HG02981 (cell line): ENCODE measurements at regions not wholly inside any gene's neighbourhood (a gene's known extent, or its start where the extent isn't known, plus 50 kb on each side); places are given as distances from the start of the nearest gene placed in this dataset.
"Not testable (repeated sequence)": the region's sequence is repeated elsewhere in the genome, so short reads cannot be mapped to it uniquely, and the experiment has no call there.

ENCODE experiments used
- ATAC-seq: cut with Tn5 transposase; IDR thresholded peaks from one replicate; pipeline ENCODE4 v1.9.1; 2021; ENCODE audit warnings: mild to moderate bottlenecking, moderate library complexity; ENCODE audit not compliant: unreplicated experiment

- ATAC-seq: no peak
Measured at GRCh38 chr11:112666253-112666652, 295.0 kb upstream of the NCAM1 start.

GRCh38 chr11:112670806-112671570 is 290.2 kb upstream of the NCAM1 start:
- no peak for ATAC-seq

GRCh38 chr11:112673401-112673800 is 287.8 kb upstream of the NCAM1 start:
- not testable (repeated sequence) for ATAC-seq

- ATAC-seq: no peak
Measured at GRCh38 chr11:112685111-112685510, 276.1 kb upstream of the NCAM1 start.

- ATAC-seq: no peak
Measured at GRCh38 chr11:112689851-112690250, 271.4 kb upstream of the NCAM1 start.

GRCh38 chr11:112693781-112694180 is 267.4 kb upstream of the NCAM1 start:
- ATAC-seq: no peak

- no peak for ATAC-seq
Measured at GRCh38 chr11:112694245-112694644, 267.0 kb upstream of the NCAM1 start.

- no peak for ATAC-seq
Measured at GRCh38 chr11:112694813-112695212, 266.4 kb upstream of the NCAM1 start.

GRCh38 chr11:112697391-112698178 is 263.6 kb upstream of the NCAM1 start:
- ATAC-seq: no peak

GRCh38 chr11:112705148-112705547 is 256.1 kb upstream of the NCAM1 start:
- ATAC-seq: no peak

GRCh38 chr11:112706863-112707262 is 254.4 kb upstream of the NCAM1 start:
- no peak for ATAC-seq

- ATAC-seq: not testable (repeated sequence)
Measured at GRCh38 chr11:112714340-112714739, 246.9 kb upstream of the NCAM1 start.

- no peak for ATAC-seq
Measured at GRCh38 chr11:112715056-112715455, 246.2 kb upstream of the NCAM1 start.

- ATAC-seq: no peak
Measured at GRCh38 chr11:112718483-112718882, 242.7 kb upstream of the NCAM1 start.

- no peak for ATAC-seq
Measured at GRCh38 chr11:112719736-112720525, 241.3 kb upstream of the NCAM1 start.

- no peak for ATAC-seq
Measured at GRCh38 chr11:112722148-112722547, 239.1 kb upstream of the NCAM1 start.

- ATAC-seq: no peak
Measured at GRCh38 chr11:112722876-112723275, 238.3 kb upstream of the NCAM1 start.

GRCh38 chr11:112723676-112724495 is 237.3 kb upstream of the NCAM1 start:
- no peak for ATAC-seq

- no peak for ATAC-seq
Measured at GRCh38 chr11:112724496-112724790, 236.8 kb upstream of the NCAM1 start.

- no peak for ATAC-seq
Measured at GRCh38 chr11:112725636-112726035, 235.6 kb upstream of the NCAM1 start.

GRCh38 chr11:112727341-112727841 is 233.8 kb upstream of the NCAM1 start:
- ATAC-seq: no peak
